ENCODE measurements at regions not wholly inside any gene's neighbourhood (a gene's known extent, or its start where the extent isn't known, plus 50 kb on each side); places are given as distances from the start of the nearest gene placed in this dataset.
"Not testable (repeated sequence)": the region's sequence is repeated elsewhere in the genome, so short reads cannot be mapped to it uniquely, and the experiment has no call there.

GRCh38 chr16:22624800-22625533, 114.3 kb downstream of the NPIPB5 start:
- in situ Hi-C loops (cut with MboI; ENCODE audit: low sequenced_read_pairs), result no loop called here

GRCh38 chr16:22625967-22626366, 115.3 kb downstream of the NPIPB5 start:
- in situ Hi-C loops (cut with MboI; ENCODE audit: low sequenced_read_pairs), result no loop called here

GRCh38 chr16:22627043-22627442, 116.4 kb downstream of the NPIPB5 start:
- in situ Hi-C loops (cut with MboI; ENCODE audit: low sequenced_read_pairs), result no loop called here

GRCh38 chr16:22628994-22629393, 118.3 kb downstream of the NPIPB5 start:
- in situ Hi-C loops (cut with MboI; ENCODE audit: low sequenced_read_pairs), result no loop called here

GRCh38 chr16:22630242-22630641, 119.6 kb downstream of the NPIPB5 start:
- in situ Hi-C loops (cut with MboI; ENCODE audit: low sequenced_read_pairs), result no loop called here

GRCh38 chr16:22631264-22631663, 120.6 kb downstream of the NPIPB5 start:
- in situ Hi-C loops (cut with MboI; ENCODE audit: low sequenced_read_pairs), result no loop called here

GRCh38 chr16:22632606-22633005, 121.9 kb downstream of the NPIPB5 start:
- in situ Hi-C loops (cut with MboI; ENCODE audit: low sequenced_read_pairs), result no loop called here

- in situ Hi-C loops (cut with MboI; ENCODE audit: low sequenced_read_pairs), result no loop called here
Observed at GRCh38 chr16:22633280-22633679, 122.6 kb downstream of the NPIPB5 start.

- in situ Hi-C loops (cut with MboI; ENCODE audit: low sequenced_read_pairs), result no loop called here
Observed at GRCh38 chr16:22633799-22634198, 123.1 kb downstream of the NPIPB5 start.

GRCh38 chr16:22634954-22635353, 124.3 kb downstream of the NPIPB5 start:
- in situ Hi-C loops (cut with MboI; ENCODE audit: low sequenced_read_pairs), result no loop called here

GRCh38 chr16:22635357-22635761, 124.7 kb downstream of the NPIPB5 start:
- in situ Hi-C loops (cut with MboI; ENCODE audit: low sequenced_read_pairs), result no loop called here

- in situ Hi-C loops (cut with MboI; ENCODE audit: low sequenced_read_pairs), result no loop called here
Observed at GRCh38 chr16:22635801-22636200, 125.1 kb downstream of the NPIPB5 start.

- in situ Hi-C loops (cut with MboI; ENCODE audit: low sequenced_read_pairs), result no loop called here
Observed at GRCh38 chr16:22638393-22639206, 127.9 kb downstream of the NPIPB5 start.

- in situ Hi-C loops (cut with MboI; ENCODE audit: low sequenced_read_pairs), result no loop called here
Observed at GRCh38 chr16:22641131-22641628, 130.5 kb downstream of the NPIPB5 start.

- in situ Hi-C loops (cut with MboI; ENCODE audit: low sequenced_read_pairs), result no loop called here
Observed at GRCh38 chr16:22642416-22643088, 131.9 kb downstream of the NPIPB5 start.

GRCh38 chr16:22643203-22643602, 132.5 kb downstream of the NPIPB5 start:
- in situ Hi-C loops (cut with MboI; ENCODE audit: low sequenced_read_pairs), result not testable (repeated sequence)

GRCh38 chr16:22643886-22644285, 133.2 kb downstream of the NPIPB5 start:
- in situ Hi-C loops (cut with MboI; ENCODE audit: low sequenced_read_pairs), result no loop called here

- in situ Hi-C loops (cut with MboI; ENCODE audit: low sequenced_read_pairs), result no loop called here
Observed at GRCh38 chr16:22645868-22646267, 135.2 kb downstream of the NPIPB5 start.

GRCh38 chr16:22646948-22647556, 136.4 kb downstream of the NPIPB5 start:
- in situ Hi-C loops (cut with MboI; ENCODE audit: low sequenced_read_pairs), result no loop called here

GRCh38 chr16:22648141-22648540, 137.4 kb downstream of the NPIPB5 start:
- in situ Hi-C loops (cut with MboI; ENCODE audit: low sequenced_read_pairs), result no loop called here

GRCh38 chr16:22648941-22649340, 138.2 kb downstream of the NPIPB5 start:
- in situ Hi-C loops (cut with MboI; ENCODE audit: low sequenced_read_pairs), result no loop called here
